Lower leg skin (tissue), 4 donors: ENCODE measurements at regions not wholly inside any gene's neighbourhood (a gene's known extent, or its start where the extent isn't known, plus 50 kb on each side); places are given as distances from the start of the nearest gene placed in this dataset.

Source experiments
- DNase-seq, 2 donors: peaks; one replicate each; pipeline ENCODE4 v3.0.0-alpha.2; 2019; ENCODE audit warnings: low spot score in 2 of 2
- H3K4me3 ChIP-seq: fragments of 200-600 bp; sonication (generic); 2 replicates; pipeline ENCODE4 v1.5.1; 2017; ENCODE audit warnings: mild to moderate bottlenecking, low read depth; ENCODE audit not compliant: poor library complexity, severe bottlenecking
- POLR2A ChIP-seq, 2 donors: fragments of 450-650 bp; IDR thresholded peaks; one replicate each; pipeline ENCODE4 v1.6.1; 2016 to 2017; ENCODE audit warnings: antibody characterized with exemption in 2 of 2, mild to moderate bottlenecking in 1 of 2, moderate library complexity in 1 of 2
- WGBS, 2 donors: methylation state at CpG; one replicate each; pipeline ENCODE4 v1.1.5; 2018; 5-methylcytosine and 5-hydroxymethylcytosine counted together
- intact Hi-C: fragments of 100-400 bp; cut with DNase I; formaldehyde crosslinking; loops from one replicate; pipeline ENCODE4 v1.15.0; 2023; ENCODE audit warnings: low total_unique reads
- TF ChIP-seq, protein P1 (sequence below), 3 donors: fragments of 450-650 bp; IDR thresholded peaks; one replicate each; pipeline ENCODE4 v1.5.1; 2016; ENCODE audit warnings: antibody characterized with exemption in 3 of 3, mild to moderate bottlenecking in 3 of 3, moderate library complexity in 2 of 3

DNA sequence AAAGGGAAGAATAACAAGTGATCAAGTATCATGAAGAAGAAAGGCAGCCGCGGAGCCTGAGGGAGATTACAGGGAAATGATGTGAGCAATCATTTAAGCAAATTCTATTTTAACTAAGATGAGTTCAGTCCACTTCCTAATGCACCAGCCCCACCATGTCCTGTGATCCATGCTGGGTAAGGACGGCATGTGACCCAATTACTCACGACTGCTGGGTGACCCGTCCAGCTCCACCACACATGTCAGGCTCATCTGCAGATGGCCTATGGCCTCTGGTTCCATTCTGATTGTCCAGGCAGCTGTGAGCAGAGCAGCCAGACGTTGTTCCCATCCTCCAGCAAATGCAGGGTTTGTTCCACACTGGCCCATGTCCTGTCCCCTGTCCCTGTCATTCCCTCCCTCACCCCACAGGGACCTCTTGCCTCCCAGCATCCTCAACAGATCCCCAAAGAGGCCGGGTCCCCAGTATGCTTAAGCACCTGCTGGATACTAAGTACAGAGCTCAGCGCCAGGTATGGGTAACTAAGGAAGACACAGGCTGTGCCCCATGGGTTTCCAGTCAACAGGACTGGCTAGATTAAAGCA, 87.9 kb downstream of the MATN1 start:
- TF ChIP-seq POLR2A (IDR thresholded peaks at IDR 0.05), result no peak
- TF ChIP-seq, protein P1, sequence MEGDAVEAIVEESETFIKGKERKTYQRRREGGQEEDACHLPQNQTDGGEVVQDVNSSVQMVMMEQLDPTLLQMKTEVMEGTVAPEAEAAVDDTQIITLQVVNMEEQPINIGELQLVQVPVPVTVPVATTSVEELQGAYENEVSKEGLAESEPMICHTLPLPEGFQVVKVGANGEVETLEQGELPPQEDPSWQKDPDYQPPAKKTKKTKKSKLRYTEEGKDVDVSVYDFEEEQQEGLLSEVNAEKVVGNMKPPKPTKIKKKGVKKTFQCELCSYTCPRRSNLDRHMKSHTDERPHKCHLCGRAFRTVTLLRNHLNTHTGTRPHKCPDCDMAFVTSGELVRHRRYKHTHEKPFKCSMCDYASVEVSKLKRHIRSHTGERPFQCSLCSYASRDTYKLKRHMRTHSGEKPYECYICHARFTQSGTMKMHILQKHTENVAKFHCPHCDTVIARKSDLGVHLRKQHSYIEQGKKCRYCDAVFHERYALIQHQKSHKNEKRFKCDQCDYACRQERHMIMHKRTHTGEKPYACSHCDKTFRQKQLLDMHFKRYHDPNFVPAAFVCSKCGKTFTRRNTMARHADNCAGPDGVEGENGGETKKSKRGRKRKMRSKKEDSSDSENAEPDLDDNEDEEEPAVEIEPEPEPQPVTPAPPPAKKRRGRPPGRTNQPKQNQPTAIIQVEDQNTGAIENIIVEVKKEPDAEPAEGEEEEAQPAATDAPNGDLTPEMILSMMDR (IDR thresholded peaks at IDR 0.05), result no peak
- DNase-seq, result no peak
- H3K4me3 ChIP-seq, result no peak overlapping the region
- 67 to 71% methylated on average over 8 of the region's 8 CpGs for WGBS, 2 donors
- intact Hi-C loops, result no loop called here

DNA sequence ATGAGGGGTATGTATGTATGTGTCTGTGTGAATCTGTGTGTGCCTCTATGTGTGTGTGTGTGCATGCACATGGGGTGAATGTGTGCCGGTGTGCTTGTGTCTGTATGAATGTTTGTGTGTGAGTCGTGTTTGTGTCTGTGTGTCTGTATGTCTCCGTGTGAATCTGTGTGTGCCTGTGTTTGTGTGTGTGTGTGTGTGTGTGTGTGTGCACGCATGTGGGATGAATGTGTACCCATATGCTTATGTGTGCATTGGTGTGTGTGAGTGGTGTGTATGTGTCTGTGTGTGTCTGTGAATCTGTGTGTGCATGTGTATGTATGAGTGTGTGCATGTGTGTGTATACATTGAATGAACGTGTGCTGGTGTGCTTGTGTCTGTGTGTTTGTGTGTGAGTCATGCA, 88.9 kb downstream of the MATN1 start:
- DNase-seq, result no peak
- intact Hi-C loops, result no loop called here
- 91 to 96% methylated on average over 5 of the region's 5 CpGs for WGBS, 2 donors
- TF ChIP-seq POLR2A (IDR thresholded peaks at IDR 0.05), result no peak
- TF ChIP-seq, protein P1 (IDR thresholded peaks at IDR 0.05), result no peak
- H3K4me3 ChIP-seq, result no peak overlapping the region

DNA sequence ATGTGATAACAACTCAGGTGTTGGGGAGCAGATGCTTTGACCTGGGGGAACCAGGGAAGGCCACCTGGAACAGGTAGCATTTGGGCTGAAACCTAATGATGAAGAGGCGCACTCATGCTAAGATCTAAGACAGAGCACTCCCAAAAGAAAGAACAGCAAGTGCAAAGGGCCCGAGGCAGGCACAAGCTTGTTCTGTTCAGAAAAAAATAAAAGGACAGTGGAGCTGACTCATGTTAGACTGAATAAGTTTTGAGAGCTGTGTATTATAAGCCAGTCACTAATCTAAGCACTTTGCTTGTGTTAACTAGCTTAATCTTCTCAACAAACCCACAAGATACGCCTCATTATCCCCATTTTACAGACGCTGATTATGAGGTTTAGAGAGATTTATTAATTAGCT, 90.1 kb downstream of the MATN1 start:
- no peak overlapping the region for H3K4me3 ChIP-seq
- TF ChIP-seq, protein P1 (IDR thresholded peaks at IDR 0.05), result no peak
- no peak for TF ChIP-seq POLR2A (IDR thresholded peaks at IDR 0.05)
- intact Hi-C loops, result no loop called here
- no peak for DNase-seq
- WGBS, 2 donors, result 85 to 100% methylated on average over 4 of the region's 4 CpGs

DNA sequence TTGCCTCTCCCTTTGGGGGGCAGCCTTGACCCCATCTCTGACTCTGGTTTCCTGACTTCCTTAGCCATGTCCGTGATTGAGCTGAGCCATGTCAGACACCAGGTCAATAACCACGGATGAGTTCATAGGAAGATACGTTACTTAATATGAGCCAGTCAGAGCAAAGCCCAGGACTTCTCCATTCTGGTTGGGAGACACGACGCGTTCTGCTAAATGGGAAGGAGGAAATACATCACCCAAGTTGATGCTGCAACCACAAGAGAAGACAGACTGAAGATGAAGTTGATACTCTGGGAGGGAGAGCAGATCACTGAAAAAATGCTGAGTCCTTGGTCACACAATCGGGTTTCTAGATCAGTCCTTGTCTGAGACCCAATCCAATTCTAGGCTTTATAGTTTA, 90.9 kb downstream of the MATN1 start:
- WGBS, 2 donors, result 91% methylated on average over 7 of the region's 7 CpGs
- intact Hi-C loops, result no loop called here
- no peak for TF ChIP-seq POLR2A (IDR thresholded peaks at IDR 0.05)
- TF ChIP-seq, protein P1 (IDR thresholded peaks at IDR 0.05), result no peak
- no peak overlapping the region for H3K4me3 ChIP-seq
- DNase-seq, result no peak

DNA sequence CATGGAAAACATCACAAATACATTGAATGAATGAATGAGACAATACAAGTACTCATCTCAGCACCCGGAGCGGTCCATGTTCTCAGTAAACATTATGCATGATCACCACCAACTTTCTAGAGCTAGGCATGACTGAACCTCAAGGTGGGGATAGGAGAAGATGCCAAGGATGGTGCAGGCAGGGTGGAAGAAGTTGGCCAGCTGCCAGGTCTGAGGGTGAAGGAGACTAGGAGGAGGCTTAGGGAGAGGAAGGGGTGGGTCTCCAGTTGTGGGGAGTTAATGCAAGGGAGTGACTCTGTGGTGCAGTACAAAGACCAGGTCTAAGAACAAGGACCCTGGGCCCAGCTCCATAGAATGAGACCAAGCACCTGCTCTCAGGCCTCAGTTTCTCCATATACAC, 91.7 kb downstream of the MATN1 start:
- no peak overlapping the region for H3K4me3 ChIP-seq
- 91 to 98% methylated on average over 2 of the region's 2 CpGs for WGBS, 2 donors
- TF ChIP-seq, protein P1 (IDR thresholded peaks at IDR 0.05), result no peak
- TF ChIP-seq POLR2A (IDR thresholded peaks at IDR 0.05), result no peak
- DNase-seq, result no peak
- intact Hi-C loops, result no loop called here

DNA sequence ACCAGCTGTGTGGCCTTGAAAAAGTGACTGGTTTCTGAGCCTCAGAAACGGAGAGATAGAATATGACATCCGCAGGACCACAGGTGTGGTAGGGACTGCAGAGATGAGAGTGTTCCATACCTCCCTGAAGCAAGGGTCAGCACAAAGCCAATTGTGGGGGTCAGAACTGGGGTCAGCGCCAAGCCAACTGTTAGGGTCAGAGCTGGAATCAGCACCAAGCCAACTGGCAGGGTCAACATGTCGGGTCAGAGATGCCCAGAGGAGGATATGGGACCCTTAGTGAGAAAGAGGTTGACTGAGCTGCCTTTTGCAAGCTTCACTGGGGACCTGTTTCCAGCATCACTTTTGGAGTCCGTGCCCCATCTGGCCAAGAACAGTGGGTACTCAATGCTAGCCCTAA, 93.9 kb downstream of the MATN1 start:
- WGBS, 2 donors, result 86 to 87% methylated on average over 5 of the region's 5 CpGs
- no peak overlapping the region for H3K4me3 ChIP-seq
- intact Hi-C loops, result no loop called here
- DNase-seq, result no peak
- TF ChIP-seq POLR2A (IDR thresholded peaks at IDR 0.05), result no peak
- TF ChIP-seq, protein P1 (IDR thresholded peaks at IDR 0.05), result no peak
